Kidney capillary endothelial cell (primary cell): ENCODE measurements at regions not wholly inside any gene's neighbourhood (a gene's known extent, or its start where the extent isn't known, plus 50 kb on each side); places are given as distances from the start of the nearest gene placed in this dataset.
"Not testable (repeated sequence)": the region's sequence is repeated elsewhere in the genome, so short reads cannot be mapped to it uniquely, and the experiment has no call there.

Experiments used
- DNase-seq: peaks from one replicate; pipeline ENCODE4 v3.0.0-alpha.2; 2018; ENCODE audit warnings: low spot score

DNA sequence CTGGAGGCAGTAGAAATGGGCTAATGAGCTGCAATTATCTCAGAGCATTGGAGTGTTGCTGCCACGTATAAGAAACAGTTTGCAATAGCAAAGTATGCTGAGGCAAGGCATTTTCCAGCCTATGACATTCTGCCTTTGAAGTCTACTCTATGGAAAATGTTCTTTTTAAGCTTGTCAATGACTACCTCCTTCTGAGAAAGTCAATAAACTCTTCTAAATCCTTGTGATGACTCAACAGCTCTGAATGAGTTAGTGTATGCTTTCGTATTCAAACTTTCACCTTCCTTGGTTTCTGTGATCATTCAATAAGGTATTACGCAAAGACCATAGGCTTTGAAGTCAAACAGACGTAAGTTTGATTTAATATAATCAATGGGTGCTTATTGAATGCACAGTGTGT lies 111.2 kb downstream of the CAPZA3 start:
- no peak for DNase-seq

DNA sequence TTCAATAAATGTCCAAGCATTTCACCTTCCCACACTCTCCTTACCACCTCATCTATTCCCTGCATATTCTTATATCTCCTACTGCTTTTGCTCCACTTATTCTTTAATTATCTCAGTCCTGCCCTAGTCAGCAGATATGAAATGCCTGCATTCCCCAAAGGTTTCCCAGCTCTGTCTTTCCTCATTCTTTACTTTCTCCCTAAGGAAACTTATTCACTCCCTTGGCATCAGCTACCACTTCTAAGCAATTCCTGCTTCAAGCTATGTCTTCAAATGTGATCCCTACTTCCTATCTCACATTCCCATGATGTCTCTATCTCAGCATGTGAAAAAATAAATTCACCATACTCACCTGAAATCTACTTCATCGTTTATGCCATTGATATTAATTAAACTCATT lies 111.8 kb downstream of the CAPZA3 start:
- no peak for DNase-seq

DNA sequence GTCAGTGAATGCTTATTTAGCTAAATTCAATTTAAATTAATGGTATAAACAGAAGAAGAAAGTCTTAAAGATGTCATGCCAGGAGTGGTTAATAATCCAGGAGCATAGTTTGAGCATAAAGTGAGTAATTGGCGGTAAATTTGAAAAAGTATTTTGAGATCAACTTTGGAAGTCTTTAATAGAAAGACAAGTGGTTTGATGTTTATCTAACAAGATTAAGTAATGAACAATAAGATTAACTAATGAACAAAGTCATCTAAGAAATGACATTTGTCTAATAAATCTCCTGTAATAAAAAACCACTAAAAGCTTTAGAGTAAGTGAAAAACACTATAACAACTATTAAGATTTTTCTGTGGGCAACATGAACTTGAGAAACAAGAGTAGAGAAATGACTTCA lies 112.8 kb downstream of the CAPZA3 start:
- DNase-seq = no peak

GRCh38 chr12:18851271-18851670 lies 113.4 kb downstream of the CAPZA3 start:
- DNase-seq = peak; percentile 26

- DNase-seq = no peak
Observed at GRCh38 chr12:18853570-18854366, 115.8 kb downstream of the CAPZA3 start.

DNA sequence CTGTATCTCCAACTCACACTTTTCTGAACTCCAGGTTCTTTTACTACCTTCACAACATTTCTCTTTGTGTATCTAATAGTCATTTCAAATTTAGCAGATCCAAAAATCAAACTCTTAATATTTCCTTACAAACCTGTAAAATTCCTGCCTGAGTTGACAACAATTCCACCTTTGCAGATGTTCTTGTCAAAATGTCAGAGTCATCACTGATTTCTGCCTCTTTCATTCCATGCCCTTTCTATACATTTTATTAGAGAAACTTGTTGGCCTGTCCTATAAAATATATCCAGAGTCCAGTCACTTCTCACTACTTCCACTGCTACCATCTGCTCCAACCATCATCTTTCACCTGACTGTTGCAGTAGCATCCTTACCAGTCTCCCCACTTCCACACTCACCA lies 119.7 kb downstream of the CAPZA3 start:
- DNase-seq = no peak

DNA sequence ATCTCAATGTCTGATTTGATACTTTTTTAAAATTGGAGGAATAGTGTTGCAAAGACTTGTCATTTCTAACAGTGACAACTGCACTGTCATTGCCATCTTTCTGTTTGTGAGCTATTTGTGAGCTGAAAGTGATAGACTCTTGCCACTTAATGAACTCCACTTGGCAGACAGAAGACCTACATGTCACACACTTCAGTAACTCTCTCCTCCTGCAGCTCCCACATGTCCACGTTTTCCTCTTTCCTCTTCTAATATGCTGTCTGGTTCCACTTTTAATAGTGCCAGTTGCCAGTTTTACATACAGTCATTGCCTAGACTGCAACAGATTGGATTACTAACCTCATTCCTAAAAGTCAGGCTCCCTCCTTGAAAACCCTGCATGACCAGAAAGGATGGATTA lies 121.5 kb downstream of the CAPZA3 start:
- DNase-seq = no peak

- peak; percentile 29 for DNase-seq
Observed at GRCh38 chr12:18861287-18861858, 123.5 kb downstream of the CAPZA3 start.

GRCh38 chr12:18863769-18864500 lies 126.0 kb downstream of the CAPZA3 start:
- DNase-seq = no peak

DNA sequence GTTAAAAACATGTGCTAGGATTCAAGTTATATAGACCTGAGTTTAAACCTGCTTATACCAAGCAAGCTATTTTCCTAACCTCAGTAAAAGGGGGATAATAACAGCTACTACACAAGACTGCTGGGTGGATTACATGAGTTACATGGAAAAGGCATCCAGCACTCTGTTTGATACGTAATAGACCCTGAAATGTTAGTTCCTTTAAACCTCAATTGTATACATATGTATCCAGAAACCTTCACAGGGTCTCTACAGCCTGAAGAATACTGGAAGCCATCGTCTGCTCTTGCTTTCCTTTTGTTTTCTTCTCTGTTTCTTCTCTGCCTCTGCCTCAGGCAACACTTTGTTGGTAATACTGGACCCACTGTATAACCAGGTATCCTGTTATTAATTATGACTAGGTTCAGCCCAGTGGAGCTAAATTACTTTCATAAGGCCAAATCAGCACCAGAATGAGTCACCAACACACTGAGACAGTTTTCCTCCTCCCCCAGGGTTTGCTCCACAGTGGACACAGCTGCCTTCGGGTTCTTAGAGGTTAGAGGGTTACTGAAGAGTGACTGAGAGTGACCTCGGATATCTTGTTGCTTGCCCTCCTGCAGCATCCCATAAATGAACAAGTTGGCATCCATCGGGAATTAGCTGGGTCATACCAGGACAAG lies 127.1 kb downstream of the CAPZA3 start:
- peak; percentile 20 for DNase-seq

GRCh38 chr12:18868717-18869116 lies 130.8 kb downstream of the CAPZA3 start:
- no peak for DNase-seq

DNA sequence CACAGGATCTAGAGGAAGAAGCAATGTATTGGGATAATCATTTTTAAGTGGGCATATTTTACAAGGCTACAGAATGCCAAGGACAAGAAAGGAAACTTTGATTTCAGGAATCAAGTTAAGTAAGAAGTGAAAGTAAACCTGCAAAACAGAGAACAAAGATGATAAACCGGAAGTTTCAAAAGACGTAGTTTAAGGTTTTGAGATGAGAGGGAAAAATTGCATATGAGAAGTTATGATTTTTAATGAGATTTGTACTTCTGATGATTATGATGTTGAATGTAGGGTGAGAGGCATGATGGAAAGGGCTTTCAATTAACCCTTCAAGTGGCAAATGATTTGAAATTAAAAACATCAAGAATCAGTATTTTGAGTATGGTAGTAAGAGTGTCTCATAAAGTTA lies 134.9 kb downstream of the CAPZA3 start:
- no peak for DNase-seq

- no peak for DNase-seq
Observed at GRCh38 chr12:18878676-18879180, 140.8 kb downstream of the CAPZA3 start.

- DNase-seq = no peak
Observed at GRCh38 chr12:18882690-18883089, 144.8 kb downstream of the CAPZA3 start.

DNA sequence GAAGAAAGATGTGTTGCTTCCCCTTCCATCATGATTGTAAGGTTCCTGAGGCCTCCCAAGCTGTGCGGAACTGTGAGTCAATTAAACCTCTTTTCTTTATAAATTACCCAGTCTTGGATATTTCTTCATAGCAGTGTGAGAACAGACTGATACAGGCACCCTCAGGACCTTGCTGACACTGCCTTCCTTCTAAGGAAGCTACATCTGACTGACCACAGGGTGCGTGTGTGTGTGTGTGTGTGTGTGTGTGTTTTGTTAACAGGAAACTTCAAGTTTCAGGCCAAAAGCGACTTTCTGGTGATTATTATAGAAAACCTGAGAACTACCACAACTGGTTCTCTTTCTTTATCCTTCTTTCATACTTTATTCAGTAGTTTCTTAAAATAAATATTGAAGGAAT lies 149.0 kb downstream of the CAPZA3 start:
- DNase-seq = no peak

GRCh38 chr12:18887368-18887767 lies 149.4 kb downstream of the CAPZA3 start:
- no peak for DNase-seq

- no peak for DNase-seq
Observed at GRCh38 chr12:18888047-18888446, 150.1 kb downstream of the CAPZA3 start.

GRCh38 chr12:18890621-18891020 lies 152.7 kb downstream of the CAPZA3 start:
- DNase-seq = not testable (repeated sequence)

DNA sequence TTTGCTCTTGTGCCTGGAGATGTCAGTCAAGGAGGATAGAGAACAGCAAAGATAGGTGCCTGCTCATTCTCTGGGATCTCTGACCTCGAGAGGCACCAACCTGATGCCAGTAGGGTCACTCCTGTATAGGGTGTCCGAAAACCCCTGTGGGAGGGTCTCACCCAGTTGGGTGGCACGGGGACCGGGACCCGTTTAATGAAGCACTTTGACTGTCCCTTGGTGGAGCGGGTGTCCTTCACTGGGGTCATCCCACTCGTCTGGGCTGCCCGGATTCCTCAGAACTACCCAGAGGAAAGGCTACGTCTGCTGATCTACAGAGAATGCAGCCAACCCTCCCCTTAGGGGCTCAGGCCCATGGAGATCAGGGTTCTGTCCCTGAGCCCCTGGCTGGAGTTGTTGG lies 157.6 kb downstream of the CAPZA3 start:
- DNase-seq = no peak

GRCh38 chr12:18895946-18896345 lies 158.0 kb downstream of the CAPZA3 start:
- DNase-seq = no peak

DNA sequence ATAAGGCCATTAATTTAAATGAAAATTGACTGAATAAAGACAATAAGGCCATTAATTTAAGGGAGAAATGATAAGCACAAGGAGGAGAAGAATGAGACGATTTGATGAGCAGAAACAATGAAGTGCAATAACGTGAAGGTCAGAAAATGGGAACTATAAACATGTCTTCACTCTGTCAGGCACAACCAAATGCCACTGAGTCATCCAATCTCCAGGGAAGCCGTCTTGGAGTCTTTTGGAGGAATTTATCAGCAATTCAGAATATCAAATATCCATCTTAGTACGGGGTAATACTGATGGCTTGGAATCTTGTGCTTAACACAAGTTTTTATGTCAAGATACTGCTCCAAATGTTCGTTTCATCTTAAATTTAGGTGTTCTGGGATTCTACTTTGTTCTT lies 159.9 kb downstream of the CAPZA3 start:
- DNase-seq = no peak

- DNase-seq = no peak
Observed at GRCh38 chr12:18898470-18898869, 160.6 kb downstream of the CAPZA3 start.
